HAP-1 (cell line): ENCODE measurements at regions not wholly inside any gene's neighbourhood (a gene's known extent, or its start where the extent isn't known, plus 50 kb on each side); places are given as distances from the start of the nearest gene placed in this dataset.
"Not testable (repeated sequence)": the region's sequence is repeated elsewhere in the genome, so short reads cannot be mapped to it uniquely, and the experiment has no call there.

Experiments
- DNase-seq, 2 experiments: peaks; one replicate each; pipeline ENCODE4 v3.0.0-alpha.2; 2016 to 2020; ENCODE audit warnings: low spot score in 2 of 2
- H3K27me3 ChIP-seq: fragments of 250-450 bp; sonication (Bioruptor Pico); 2 replicates; pipeline ENCODE4 v1.5.1; 2020; ENCODE audit warnings: low read depth, mild to moderate bottlenecking, moderate library complexity
- H3K36me3 ChIP-seq: fragments of 250-450 bp; sonication (Bioruptor Pico); replicated peaks from 2 replicates; pipeline ENCODE4 v1.5.1; 2020; ENCODE audit warnings: mild to moderate bottlenecking
- H3K4me1 ChIP-seq: fragments of 250-450 bp; sonication (Bioruptor Pico); 2 replicates; pipeline ENCODE4 v1.5.1; 2020; ENCODE audit warnings: mild to moderate bottlenecking
- H3K4me3 ChIP-seq: fragments of 250-450 bp; sonication (Bioruptor Pico); 2 replicates; pipeline ENCODE4 v1.5.1; 2020; ENCODE audit warnings: mild to moderate bottlenecking, moderate library complexity
- H3K9me3 ChIP-seq: fragments of 250-450 bp; sonication (Bioruptor Pico); 2 replicates; pipeline ENCODE4 v1.5.1; 2020; ENCODE audit warnings: mild to moderate bottlenecking, moderate library complexity
- in situ Hi-C: fragments of 300-500 bp; cut with MboI; formaldehyde crosslinking; loops from 3 replicates; pipeline ENCODE4 v1.14.3; 2020; ENCODE audit warnings: low sequenced_read_pairs, inconsistent platforms, mixed read lengths

GRCh38 chr13:85567909-85568308 lies 231.3 kb downstream of the SLITRK6 start:
- H3K9me3 ChIP-seq = no peaks in the 10 kb centered on the region
- in situ Hi-C loops = no loop called here
- H3K36me3 ChIP-seq = no peaks in the 10 kb centered on the region
- H3K27me3 ChIP-seq = no peaks in the 10 kb centered on the region
- no peak for DNase-seq
- no peak overlapping the region for H3K4me3 ChIP-seq
- H3K4me1 ChIP-seq = peaks cover 5% of the 10 kb centered on the region; the same call in 1 of the 2 replicates

DNA sequence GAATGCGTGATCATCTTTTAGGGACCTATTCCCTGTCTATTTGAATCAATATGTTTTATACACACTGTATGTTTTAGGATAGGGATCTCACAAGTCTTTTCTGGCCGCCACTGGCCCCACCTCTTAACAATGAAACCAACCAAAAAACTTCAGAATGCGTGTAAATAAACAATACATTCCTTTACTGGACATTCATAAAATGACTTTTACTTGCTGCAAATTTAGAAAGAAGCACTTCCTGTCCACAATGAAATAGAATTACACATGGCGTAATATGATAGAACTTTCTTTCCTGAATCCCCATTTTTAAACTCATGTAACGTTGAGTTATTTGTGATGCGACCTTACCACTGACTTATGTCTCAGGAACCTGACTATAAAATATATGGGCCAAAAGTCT lies 233.6 kb downstream of the SLITRK6 start:
- H3K4me3 ChIP-seq = no peak overlapping the region
- in situ Hi-C loops = no loop called here
- H3K27me3 ChIP-seq = no peaks in the 10 kb centered on the region
- no peak for DNase-seq
- no peaks in the 10 kb centered on the region for H3K9me3 ChIP-seq
- H3K36me3 ChIP-seq = no peaks in the 10 kb centered on the region
- H3K4me1 ChIP-seq = peaks cover 5% of the 10 kb centered on the region; the same call in 1 of the 2 replicates

DNA sequence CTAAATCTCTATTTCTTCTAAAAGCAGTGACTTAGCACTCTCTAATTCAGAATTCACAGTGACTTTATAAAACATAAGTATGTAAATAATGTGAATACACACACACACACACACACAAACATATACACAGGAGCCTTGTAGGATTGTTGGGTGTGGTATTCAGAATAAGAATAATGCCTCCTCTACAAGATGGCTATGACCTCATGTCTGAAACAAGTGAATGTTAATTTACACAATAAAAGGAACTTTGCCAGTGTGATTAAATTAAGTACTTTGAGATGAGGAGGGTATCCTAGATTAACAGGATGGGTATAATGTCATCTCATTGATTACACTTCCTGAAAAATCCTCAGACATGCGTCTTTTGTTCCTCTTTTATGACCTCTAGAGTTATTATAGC lies 234.6 kb downstream of the SLITRK6 start:
- H3K4me1 ChIP-seq = peaks cover 5% of the 10 kb centered on the region; the same call in 1 of the 2 replicates
- H3K4me3 ChIP-seq = no peak overlapping the region
- in situ Hi-C loops = no loop called here
- H3K27me3 ChIP-seq = no peaks in the 10 kb centered on the region
- no peak for DNase-seq
- no peaks in the 10 kb centered on the region for H3K36me3 ChIP-seq
- no peaks in the 10 kb centered on the region for H3K9me3 ChIP-seq

DNA sequence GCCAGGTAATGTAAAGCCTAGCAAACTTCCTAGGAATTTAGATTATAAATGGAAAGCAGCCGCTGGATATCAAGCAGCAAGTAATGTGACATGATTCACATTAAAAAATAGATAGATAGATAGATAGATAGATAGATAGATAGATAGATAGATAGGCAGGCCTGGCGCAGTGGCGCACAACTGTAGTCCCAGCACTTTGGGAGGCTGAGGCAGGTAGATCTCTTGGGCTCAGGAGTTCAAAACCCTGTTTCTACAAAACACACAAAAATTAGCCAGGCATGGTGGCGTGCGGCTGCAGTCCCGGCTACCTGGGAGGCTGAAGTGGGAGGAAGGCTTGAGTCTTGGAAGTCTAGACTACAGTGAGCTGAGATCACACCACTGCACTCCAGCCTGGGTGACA lies 236.9 kb downstream of the SLITRK6 start:
- in situ Hi-C loops = no loop called here
- Histone ChIP-seq H3K9me3 (no peaks in the 10 kb centered on the region), H3K36me3 (no peaks in the 10 kb centered on the region), H3K4me3 (no peak overlapping the region), H3K27me3 (no peaks in the 10 kb centered on the region), H3K4me1 (peaks cover 5% of the 10 kb centered on the region; the same call in 1 of the 2 replicates)
- DNase-seq = no peak

GRCh38 chr13:85557691-85558467 lies 241.3 kb downstream of the SLITRK6 start:
- in situ Hi-C loops = no loop called here
- H3K36me3 ChIP-seq = no peaks in the 10 kb centered on the region
- DNase-seq = no peak
- H3K27me3 ChIP-seq = no peaks in the 10 kb centered on the region
- H3K4me3 ChIP-seq = no peak overlapping the region
- no peaks in the 10 kb centered on the region for H3K9me3 ChIP-seq
- no peaks in the 10 kb centered on the region for H3K4me1 ChIP-seq

- DNase-seq = no peak
Measured at GRCh38 chr13:85551012-85551411, 248.2 kb downstream of the SLITRK6 start.

DNA sequence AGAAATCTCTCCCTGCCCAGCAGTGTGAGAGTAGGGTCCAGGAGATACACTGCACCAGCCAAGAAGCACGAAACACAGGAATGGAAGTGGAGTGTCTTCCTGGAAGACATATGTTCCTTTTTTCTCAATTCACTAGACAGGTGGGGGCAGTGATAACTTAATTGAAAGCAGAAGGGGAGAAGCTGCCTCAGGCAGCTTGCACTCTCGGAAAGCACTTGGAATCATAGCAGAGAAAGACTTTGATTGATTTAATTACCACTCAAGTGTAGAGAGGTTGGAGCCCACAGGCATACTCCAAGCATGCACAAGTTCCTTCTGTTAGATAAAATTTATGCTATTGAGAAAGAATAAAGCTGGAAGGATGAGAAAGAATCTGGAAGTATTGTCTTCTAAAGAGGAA lies 249.4 kb downstream of the SLITRK6 start:
- Histone ChIP-seq H3K36me3 (no peaks in the 10 kb centered on the region), H3K27me3 (no peaks in the 10 kb centered on the region), H3K9me3 (no peaks in the 10 kb centered on the region), H3K4me3 (no peak overlapping the region), H3K4me1 (no peaks in the 10 kb centered on the region)
- in situ Hi-C loops = no loop called here
- DNase-seq = no peak

More at GRCh38 chr13:85551012-85551411, 248.2 kb downstream of the SLITRK6 start:
- in situ Hi-C loops = no loop called here
- H3K4me3 ChIP-seq = no peak overlapping the region
- H3K27me3 ChIP-seq = no peaks in the 10 kb centered on the region
- no peaks in the 10 kb centered on the region for H3K4me1 ChIP-seq
- H3K9me3 ChIP-seq = no peaks in the 10 kb centered on the region
- no peaks in the 10 kb centered on the region for H3K36me3 ChIP-seq

GRCh38 chr13:85548845-85549244 lies 250.4 kb downstream of the SLITRK6 start:
- H3K9me3 ChIP-seq, H3K4me3 ChIP-seq, H3K27me3 ChIP-seq, H3K4me1 ChIP-seq, in situ Hi-C loops, DNase-seq, H3K36me3 ChIP-seq: not testable (repeated sequence)

DNA sequence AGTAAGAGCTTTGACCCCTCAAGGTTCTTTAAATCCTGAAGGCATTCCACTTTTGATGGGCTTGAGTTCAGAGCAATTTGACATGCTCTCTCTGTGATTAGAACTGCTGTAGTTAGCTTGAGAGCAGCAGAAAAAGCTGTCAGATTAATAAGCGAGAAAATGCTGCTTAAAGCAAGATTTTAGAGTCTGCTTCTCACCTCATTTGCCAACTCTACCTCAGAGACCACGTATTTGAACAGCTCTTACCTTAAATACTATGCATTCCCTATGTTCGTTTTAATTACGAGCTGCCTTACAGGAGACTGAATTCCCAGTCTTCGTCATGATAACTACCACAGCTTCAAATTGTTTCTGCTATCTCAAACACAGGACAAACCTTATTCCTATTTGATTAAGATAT lies 253.4 kb downstream of the SLITRK6 start:
- Histone ChIP-seq H3K4me3 (no peak overlapping the region), H3K36me3 (no peaks in the 10 kb centered on the region), H3K9me3 (no peaks in the 10 kb centered on the region), H3K4me1 (no peaks in the 10 kb centered on the region), H3K27me3 (no peaks in the 10 kb centered on the region)
- in situ Hi-C loops = no loop called here
- no peak for DNase-seq

DNA sequence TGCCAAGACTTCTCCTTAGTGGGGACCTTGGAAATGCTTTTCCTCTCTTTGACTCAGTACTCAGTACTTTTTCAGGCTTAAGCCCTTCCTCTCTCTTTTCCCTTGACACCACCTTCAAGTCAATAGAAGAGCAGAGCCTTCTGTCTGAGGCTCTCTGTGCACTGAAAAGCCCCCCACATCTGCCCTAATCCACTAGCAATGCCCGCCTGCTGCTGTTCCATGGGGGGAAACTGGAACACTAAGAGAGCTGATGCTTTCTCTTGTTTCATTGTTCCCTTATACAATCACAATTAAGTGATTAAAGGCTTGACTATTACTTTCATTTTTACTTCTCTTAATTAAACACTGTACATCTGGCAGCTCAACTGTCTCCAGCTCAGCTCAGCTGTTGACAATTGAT lies 254.5 kb downstream of the SLITRK6 start:
- in situ Hi-C loops = no loop called here
- DNase-seq = no peak

GRCh38 chr13:85543144-85543543 lies 256.1 kb downstream of the SLITRK6 start:
- Histone ChIP-seq H3K36me3 (no peaks in the 10 kb centered on the region), H3K27me3 (no peaks in the 10 kb centered on the region), H3K4me1 (no peaks in the 10 kb centered on the region), H3K9me3 (no peaks in the 10 kb centered on the region), H3K4me3 (no peak overlapping the region)
- no peak for DNase-seq
- in situ Hi-C loops = no loop called here

More for the DNA sequence above, 254.5 kb downstream of the SLITRK6 start:
- Histone ChIP-seq H3K4me3 (no peak overlapping the region), H3K27me3 (no peaks in the 10 kb centered on the region), H3K9me3 (no peaks in the 10 kb centered on the region), H3K4me1 (no peaks in the 10 kb centered on the region), H3K36me3 (no peaks in the 10 kb centered on the region)

GRCh38 chr13:85541476-85541875 lies 257.7 kb downstream of the SLITRK6 start:
- H3K27me3 ChIP-seq = no peaks in the 10 kb centered on the region
- DNase-seq = no peak
- H3K4me3 ChIP-seq = no peak overlapping the region
- H3K9me3 ChIP-seq = no peaks in the 10 kb centered on the region
- in situ Hi-C loops = no loop called here
- H3K4me1 ChIP-seq = no peaks in the 10 kb centered on the region
- H3K36me3 ChIP-seq = no peaks in the 10 kb centered on the region

DNA sequence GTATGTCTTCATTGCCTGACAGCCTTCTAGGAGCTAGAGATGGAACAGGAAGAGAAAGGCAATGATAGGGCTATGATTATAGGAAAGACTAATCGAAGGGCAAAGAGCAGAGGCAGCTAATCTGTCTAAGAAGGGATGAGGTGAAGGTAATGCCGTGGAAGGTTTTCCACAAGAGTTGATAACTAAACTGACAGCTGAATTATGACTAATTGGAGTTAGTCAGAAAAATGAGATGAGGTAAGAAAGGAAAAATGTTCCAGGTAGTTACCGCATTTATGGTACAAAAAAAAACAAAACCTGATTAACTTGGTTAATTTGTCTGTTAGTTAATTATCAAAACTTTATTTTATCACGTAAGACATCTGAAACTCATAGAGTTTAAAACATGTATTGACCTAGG lies 260.3 kb downstream of the SLITRK6 start:
- H3K9me3 ChIP-seq = no peaks in the 10 kb centered on the region
- no peaks in the 10 kb centered on the region for H3K27me3 ChIP-seq
- H3K4me3 ChIP-seq = no peak overlapping the region
- no peaks in the 10 kb centered on the region for H3K36me3 ChIP-seq
- no peaks in the 10 kb centered on the region for H3K4me1 ChIP-seq
- in situ Hi-C loops = no loop called here
- DNase-seq = no peak

DNA sequence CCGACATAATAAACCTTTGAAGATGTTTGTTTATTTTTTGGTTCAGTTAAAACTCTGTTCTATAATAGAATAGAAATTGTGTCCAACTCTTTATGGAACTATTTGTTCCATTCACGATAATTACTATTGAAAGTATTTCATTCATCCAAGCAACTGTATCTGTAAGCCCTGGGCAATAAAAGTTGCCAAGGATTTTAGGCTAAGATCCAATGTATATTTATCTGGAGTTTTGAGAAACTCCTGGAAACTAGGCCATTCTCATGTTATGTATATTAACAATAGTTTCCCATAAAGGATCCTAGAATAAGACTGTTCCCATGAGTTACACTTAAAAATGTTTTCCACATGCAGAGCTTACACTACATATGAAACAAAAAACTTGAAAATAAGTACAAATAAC lies 261.6 kb downstream of the SLITRK6 start:
- in situ Hi-C loops = no loop called here
- Histone ChIP-seq H3K9me3 (no peaks in the 10 kb centered on the region), H3K4me3 (no peak overlapping the region), H3K36me3 (no peaks in the 10 kb centered on the region), H3K4me1 (no peaks in the 10 kb centered on the region), H3K27me3 (no peaks in the 10 kb centered on the region)
- no peak for DNase-seq

- H3K9me3 ChIP-seq = no peaks in the 10 kb centered on the region
Measured at GRCh38 chr13:85536706-85537105, 262.5 kb downstream of the SLITRK6 start.

More at GRCh38 chr13:85536706-85537105, 262.5 kb downstream of the SLITRK6 start:
- in situ Hi-C loops = no loop called here
- H3K27me3 ChIP-seq = no peaks in the 10 kb centered on the region
- H3K4me1 ChIP-seq = no peaks in the 10 kb centered on the region
- H3K36me3 ChIP-seq = no peaks in the 10 kb centered on the region
- no peak overlapping the region for H3K4me3 ChIP-seq
- DNase-seq = no peak
